ENCODE measurements at regions not wholly inside any gene's neighbourhood (a gene's known extent, or its start where the extent isn't known, plus 50 kb on each side); places are given as distances from the start of the nearest gene placed in this dataset.

DNA sequence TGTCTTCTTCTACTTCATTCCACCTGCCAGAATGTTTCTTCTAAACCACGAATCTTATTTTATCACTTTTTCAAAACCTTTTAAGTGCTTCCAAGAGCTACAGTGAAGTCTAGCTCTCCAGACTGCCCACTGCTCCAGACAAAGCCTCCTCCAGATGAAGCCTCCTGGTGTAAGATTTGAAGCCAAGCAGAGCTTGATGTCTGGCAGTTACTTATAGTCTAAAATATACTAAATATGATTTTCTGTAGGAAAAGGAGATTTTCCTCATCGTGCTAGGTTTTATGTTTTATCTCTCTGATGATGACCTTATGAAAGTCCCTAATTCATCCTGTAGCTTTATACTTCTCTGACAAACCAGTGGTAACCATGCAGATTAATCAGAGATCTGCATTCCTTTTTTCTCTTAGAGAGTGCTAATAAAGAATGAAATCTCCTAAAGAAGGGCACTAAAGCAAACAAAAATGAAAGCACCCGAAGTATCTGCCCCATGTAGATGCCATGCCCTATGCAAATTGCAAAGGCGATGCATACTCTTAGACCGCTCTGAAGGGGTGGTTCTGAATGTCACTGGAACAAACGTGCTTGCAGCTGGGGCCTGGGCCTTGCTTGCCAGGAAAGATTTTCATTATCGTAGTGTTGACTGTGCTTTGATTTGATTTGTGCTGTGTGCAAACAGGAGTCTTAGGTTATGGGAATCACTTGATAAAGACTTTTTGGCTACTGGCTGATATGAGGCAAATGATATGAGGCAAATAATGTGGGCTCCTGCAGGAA is 314.2 kb downstream of the PID1 start:
- Histone ChIP-seq H3K4me1 (ENCODE audit: control insufficient read depth in 1 of 2, insufficient read depth in 2 of 2, low read length in 2 of 2) (no peaks in the 10 kb centered on the region), H2AFZ (ENCODE audit: insufficient read depth, low read depth, low read length, poor library complexity, severe bottlenecking) (no peak overlapping the region), H3K36me3 (replicated peaks in 1 of 2; ENCODE audit: control insufficient read depth in 1 of 2, insufficient read depth in 2 of 2, low read length in 2 of 2) (no peaks in the 10 kb centered on the region), H3K27ac (ENCODE audit: low read depth in 1 of 2, low read length in 2 of 2) (no peak overlapping the region), H3K79me2 (ENCODE audit: insufficient read depth, low read length) (no peaks in the 10 kb centered on the region), H3K9me3 (replicated peaks in 1 of 2; ENCODE audit: control insufficient read depth in 1 of 2, insufficient read depth in 1 of 2, low read length in 2 of 2) (peaks cover 25% of the 10 kb centered on the region in 2 donors), H4K20me1 (ENCODE audit: insufficient read depth, low read length) (no peaks in the 10 kb centered on the region), H3K27me3 (ENCODE audit: control insufficient read depth in 2 of 2, insufficient read depth in 2 of 2, low read length in 2 of 2) (no peaks in the 10 kb centered on the region), H3K4me2 (replicated peaks; ENCODE audit: extremely low read depth, low read length, poor library complexity, severe bottlenecking) (no peak overlapping the region), H3K9ac (ENCODE audit: insufficient read depth, low read length, poor library complexity, severe bottlenecking) (no peak overlapping the region), H3K4me3 (replicated peaks in 1 of 3; ENCODE audit: low read depth in 2 of 3, low read length in 3 of 3) (no peak overlapping the region)
- WGBS (ENCODE audit: insufficient coverage), result 82% methylated on average over 6 of the region's 7 CpGs
- DNase-seq, result no peak
- intact Hi-C loops (cut with micrococcal nuclease), result no loop called here
- Mint-ChIP-seq H3K4me1 (no peaks in the 10 kb centered on the region), H3K27ac (no peak overlapping the region), H3K27me3 (ENCODE audit: low read depth in 3 of 3) (peaks cover 0 to 1% (median 0%) of the 10 kb centered on the region in 3 donors), H3K36me3 (no peaks in the 10 kb centered on the region), H3K9me3 (peaks cover 2 to 24% (median 12%) of the 10 kb centered on the region in 7 donors), H3K4me3 (no peak overlapping the region)
- TF ChIP-seq, protein P1, sequence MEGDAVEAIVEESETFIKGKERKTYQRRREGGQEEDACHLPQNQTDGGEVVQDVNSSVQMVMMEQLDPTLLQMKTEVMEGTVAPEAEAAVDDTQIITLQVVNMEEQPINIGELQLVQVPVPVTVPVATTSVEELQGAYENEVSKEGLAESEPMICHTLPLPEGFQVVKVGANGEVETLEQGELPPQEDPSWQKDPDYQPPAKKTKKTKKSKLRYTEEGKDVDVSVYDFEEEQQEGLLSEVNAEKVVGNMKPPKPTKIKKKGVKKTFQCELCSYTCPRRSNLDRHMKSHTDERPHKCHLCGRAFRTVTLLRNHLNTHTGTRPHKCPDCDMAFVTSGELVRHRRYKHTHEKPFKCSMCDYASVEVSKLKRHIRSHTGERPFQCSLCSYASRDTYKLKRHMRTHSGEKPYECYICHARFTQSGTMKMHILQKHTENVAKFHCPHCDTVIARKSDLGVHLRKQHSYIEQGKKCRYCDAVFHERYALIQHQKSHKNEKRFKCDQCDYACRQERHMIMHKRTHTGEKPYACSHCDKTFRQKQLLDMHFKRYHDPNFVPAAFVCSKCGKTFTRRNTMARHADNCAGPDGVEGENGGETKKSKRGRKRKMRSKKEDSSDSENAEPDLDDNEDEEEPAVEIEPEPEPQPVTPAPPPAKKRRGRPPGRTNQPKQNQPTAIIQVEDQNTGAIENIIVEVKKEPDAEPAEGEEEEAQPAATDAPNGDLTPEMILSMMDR (IDR thresholded peaks at IDR 0.05), result no peak

DNA sequence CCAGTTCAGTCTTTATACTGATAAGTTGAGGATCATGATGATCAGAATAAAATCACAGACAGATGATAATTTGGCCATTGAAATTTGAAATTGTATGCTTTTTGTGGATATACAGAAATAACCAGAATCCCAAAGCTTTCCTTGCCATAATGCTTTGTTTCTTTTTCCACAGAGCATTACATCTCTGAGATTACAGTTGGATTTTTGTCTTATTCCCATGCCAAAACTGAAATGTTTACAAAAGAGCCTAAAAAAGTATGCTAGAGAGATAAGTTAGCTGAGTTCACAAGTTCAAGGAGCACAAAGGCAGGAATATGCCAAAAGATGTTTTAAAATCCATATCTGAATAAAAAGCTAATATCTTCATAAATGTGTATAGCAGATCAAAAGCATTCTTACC is 321.3 kb downstream of the PID1 start:
- no peaks in the 10 kb centered on the region for H3K27me3 ChIP-seq (ENCODE audit: control insufficient read depth in 2 of 2, insufficient read depth in 2 of 2, low read length in 2 of 2)
- H3K9ac ChIP-seq (ENCODE audit: insufficient read depth, low read length, poor library complexity, severe bottlenecking), result no peak overlapping the region
- TF ChIP-seq, protein P1 (IDR thresholded peaks at IDR 0.05), result no peak
- no peak overlapping the region for H3K27ac ChIP-seq (ENCODE audit: low read depth in 1 of 2, low read length in 2 of 2)
- no peak overlapping the region for H3K4me3 ChIP-seq (replicated peaks in 1 of 3; ENCODE audit: low read depth in 2 of 3, low read length in 3 of 3)
- no peaks in the 10 kb centered on the region for H4K20me1 ChIP-seq (ENCODE audit: insufficient read depth, low read length)
- H2AFZ ChIP-seq (ENCODE audit: insufficient read depth, low read depth, low read length, poor library complexity, severe bottlenecking), result no peak overlapping the region
- no peak overlapping the region for H3K27ac Mint-ChIP-seq
- H3K9me3 Mint-ChIP-seq, result peaks cover 0 to 12% (median 6%) of the 10 kb centered on the region in 7 donors
- no peaks in the 10 kb centered on the region for H3K79me2 ChIP-seq (ENCODE audit: insufficient read depth, low read length)
- no peaks in the 10 kb centered on the region for H3K27me3 Mint-ChIP-seq (ENCODE audit: low read depth in 3 of 3)
- no peaks in the 10 kb centered on the region for H3K36me3 ChIP-seq (replicated peaks in 1 of 2; ENCODE audit: control insufficient read depth in 1 of 2, insufficient read depth in 2 of 2, low read length in 2 of 2)
- H3K4me1 Mint-ChIP-seq, result no peaks in the 10 kb centered on the region
- no peak for DNase-seq
- H3K4me2 ChIP-seq (replicated peaks; ENCODE audit: extremely low read depth, low read length, poor library complexity, severe bottlenecking), result no peak overlapping the region
- H3K36me3 Mint-ChIP-seq, result no peaks in the 10 kb centered on the region
- intact Hi-C loops (cut with micrococcal nuclease), result no loop called here
- H3K9me3 ChIP-seq (replicated peaks in 1 of 2; ENCODE audit: control insufficient read depth in 1 of 2, insufficient read depth in 1 of 2, low read length in 2 of 2), result peaks cover 5 to 7% of the 10 kb centered on the region in 2 donors
- H3K4me1 ChIP-seq (ENCODE audit: control insufficient read depth in 1 of 2, insufficient read depth in 2 of 2, low read length in 2 of 2), result no peaks in the 10 kb centered on the region
- H3K4me3 Mint-ChIP-seq, result no peak overlapping the region

All from CD14-positive monocyte (primary cell).